GM13977 (cell line): ENCODE measurements at regions not wholly inside any gene's neighbourhood (a gene's known extent, or its start where the extent isn't known, plus 50 kb on each side); places are given as distances from the start of the nearest gene placed in this dataset.

Source experiments
- DNase-seq: peaks from one replicate; pipeline ENCODE4 v3.0.0; 2012; ENCODE audit warnings: low spot score
- in situ Hi-C: fragments of 300-500 bp; cut with MboI; formaldehyde crosslinking; loops from one replicate; pipeline ENCODE4 v1.12.0; 2022; ENCODE audit warnings: low sequenced_read_pairs, low pct_unique_long_range_greater_than_20kb, mixed read lengths, inconsistent platforms; ENCODE audit not compliant: unreplicated experiment
- TF ChIP-seq, protein P1 (sequence below): IDR thresholded peaks from 2 replicates; pipeline ENCODE4 v1.5.1; 2012; ENCODE audit warnings: mild to moderate bottlenecking, control low read depth; ENCODE audit not compliant: insufficient read depth; ENCODE audit errors: extremely low read depth, missing control alignments

DNA sequence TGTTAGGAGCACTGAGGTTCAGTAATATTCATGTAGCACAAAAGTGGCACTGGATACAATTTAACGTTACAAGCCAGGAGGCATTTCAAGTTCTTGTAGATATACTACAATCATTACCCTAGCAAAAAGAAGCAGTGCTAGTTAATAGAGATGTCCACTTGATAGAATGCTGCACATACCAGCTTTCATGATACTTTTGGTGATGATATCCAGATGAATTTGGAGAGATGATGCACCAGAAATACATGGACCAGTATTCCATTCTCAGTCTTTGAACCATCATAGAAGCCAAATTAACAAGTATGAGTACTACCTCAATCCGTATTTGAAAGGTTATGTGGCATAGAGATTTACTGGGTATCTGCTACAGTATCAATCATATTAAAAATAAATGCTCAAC lies 421.0 kb upstream of the MAGEB18 start:
- DNase-seq: no peak
- TF ChIP-seq, protein P1, sequence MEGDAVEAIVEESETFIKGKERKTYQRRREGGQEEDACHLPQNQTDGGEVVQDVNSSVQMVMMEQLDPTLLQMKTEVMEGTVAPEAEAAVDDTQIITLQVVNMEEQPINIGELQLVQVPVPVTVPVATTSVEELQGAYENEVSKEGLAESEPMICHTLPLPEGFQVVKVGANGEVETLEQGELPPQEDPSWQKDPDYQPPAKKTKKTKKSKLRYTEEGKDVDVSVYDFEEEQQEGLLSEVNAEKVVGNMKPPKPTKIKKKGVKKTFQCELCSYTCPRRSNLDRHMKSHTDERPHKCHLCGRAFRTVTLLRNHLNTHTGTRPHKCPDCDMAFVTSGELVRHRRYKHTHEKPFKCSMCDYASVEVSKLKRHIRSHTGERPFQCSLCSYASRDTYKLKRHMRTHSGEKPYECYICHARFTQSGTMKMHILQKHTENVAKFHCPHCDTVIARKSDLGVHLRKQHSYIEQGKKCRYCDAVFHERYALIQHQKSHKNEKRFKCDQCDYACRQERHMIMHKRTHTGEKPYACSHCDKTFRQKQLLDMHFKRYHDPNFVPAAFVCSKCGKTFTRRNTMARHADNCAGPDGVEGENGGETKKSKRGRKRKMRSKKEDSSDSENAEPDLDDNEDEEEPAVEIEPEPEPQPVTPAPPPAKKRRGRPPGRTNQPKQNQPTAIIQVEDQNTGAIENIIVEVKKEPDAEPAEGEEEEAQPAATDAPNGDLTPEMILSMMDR: no peak
- in situ Hi-C loops: no loop called here

DNA sequence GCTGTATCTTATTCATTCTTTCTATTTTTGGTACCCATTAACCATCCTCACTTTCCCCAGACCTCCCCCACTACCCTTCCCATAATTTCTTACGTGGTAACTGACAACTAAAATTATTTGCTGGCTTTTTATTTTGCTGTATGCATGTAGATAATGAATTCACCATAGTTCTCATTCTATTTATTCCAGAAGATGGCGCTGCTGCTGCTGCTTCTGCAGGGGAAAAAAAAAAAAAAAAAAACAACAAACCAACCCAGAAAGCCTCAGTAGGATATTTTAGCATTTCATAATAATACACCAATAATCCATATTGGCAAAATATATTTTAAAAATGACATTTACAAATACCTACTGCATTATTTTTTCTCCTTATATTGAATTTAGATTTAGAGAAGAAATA lies 416.6 kb upstream of the MAGEB18 start:
- peak; percentile 3 for DNase-seq
- in situ Hi-C loops: no loop called here
- TF ChIP-seq, protein P1: peak; percentile 42

- DNase-seq: no peak
- TF ChIP-seq, protein P1: no peak
- in situ Hi-C loops: no loop called here
Measured at GRCh38 chrX:25726539-25726938, 411.6 kb upstream of the MAGEB18 start.

GRCh38 chrX:25733148-25733547 lies 405.0 kb upstream of the MAGEB18 start:
- in situ Hi-C loops: no loop called here

GRCh38 chrX:25737540-25737939 lies 400.6 kb upstream of the MAGEB18 start:
- in situ Hi-C loops: no loop called here
- TF ChIP-seq, protein P1: no peak
- DNase-seq: no peak

More at GRCh38 chrX:25733148-25733547, 405.0 kb upstream of the MAGEB18 start:
- TF ChIP-seq, protein P1: no peak
- no peak for DNase-seq

- in situ Hi-C loops: no loop called here
- TF ChIP-seq, protein P1: no peak
- no peak for DNase-seq
Measured at GRCh38 chrX:25742334-25742733, 395.8 kb upstream of the MAGEB18 start.

DNA sequence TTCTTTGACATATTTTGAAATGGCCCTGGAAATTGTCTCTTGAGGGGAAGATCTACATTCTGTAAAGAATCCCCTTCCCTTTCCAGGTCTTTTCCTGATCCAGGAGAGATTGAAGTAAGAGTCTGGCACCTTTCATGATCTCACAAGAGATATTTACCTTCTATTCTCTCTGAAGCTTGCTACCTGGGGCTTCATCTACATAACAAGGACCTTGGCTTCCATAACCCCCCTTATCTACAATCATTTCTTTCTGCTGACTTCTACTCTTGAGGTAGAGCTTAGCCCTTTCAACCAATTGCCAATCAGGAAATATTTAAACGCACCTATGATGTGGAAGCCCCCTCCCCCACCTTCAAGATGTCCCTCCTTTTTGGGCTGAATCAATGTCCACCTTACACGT lies 383.7 kb upstream of the MAGEB18 start:
- DNase-seq: no peak
- TF ChIP-seq, protein P1: no peak
- in situ Hi-C loops: no loop called here
